Tibial nerve (tissue), 3 donors: ENCODE measurements at regions not wholly inside any gene's neighbourhood (a gene's known extent, or its start where the extent isn't known, plus 50 kb on each side); places are given as distances from the start of the nearest gene placed in this dataset.

ENCODE experiments used
- CTCF ChIP-seq, 5 experiments: fragments of 200-600 bp in 3 of 5; fragments of 450-650 bp in 2 of 5; sonication (generic) in 3 of 5; IDR thresholded peaks; one replicate each; pipeline ENCODE4 v1.5.1; 2016 to 2019; ENCODE audit warnings: antibody characterized with exemption in 5 of 5, mild to moderate bottlenecking in 3 of 5, moderate library complexity in 2 of 5
- POLR2A ChIP-seq, 2 donors: fragments of 450-650 bp; IDR thresholded peaks; one replicate each; pipeline ENCODE4 v1.6.1; 2017; ENCODE audit warnings: antibody characterized with exemption in 2 of 2, mild to moderate bottlenecking in 2 of 2, moderate library complexity in 2 of 2

GRCh38 chr6:14305624-14306023 lies 188.1 kb downstream of the CD83 start:
- TF ChIP-seq POLR2A (IDR thresholded peaks at IDR 0.05) (no peak), CTCF (IDR thresholded peaks at IDR 0.05) (no peak)
